ENCODE measurements at regions not wholly inside any gene's neighbourhood (a gene's known extent, or its start where the extent isn't known, plus 50 kb on each side); places are given as distances from the start of the nearest gene placed in this dataset.

GRCh38 chr4:62881901-62882300 is 1527.3 kb downstream of the TECRL start:
- in situ Hi-C loops (cut with HindIII; ENCODE audit: low sequenced_read_pairs) = no loop called here
- TF ChIP-seq CTCF (IDR thresholded peaks at IDR 0.05; ENCODE audit: low read depth, low read length, missing control alignments) = no peak
- DNase-seq (ENCODE audit: low read depth) = no peak
- no peak overlapping the region for H3K4me3 ChIP-seq (ENCODE audit: low read depth, low read length)

GRCh38 chr4:62881210-62881609 is 1528.0 kb downstream of the TECRL start:
- no peak for TF ChIP-seq CTCF (IDR thresholded peaks at IDR 0.05; ENCODE audit: low read depth, low read length, missing control alignments)
- in situ Hi-C loops (cut with HindIII; ENCODE audit: low sequenced_read_pairs) = no loop called here
- DNase-seq (ENCODE audit: low read depth) = no peak
- H3K4me3 ChIP-seq (ENCODE audit: low read depth, low read length) = no peak overlapping the region

- no peak for DNase-seq (ENCODE audit: low read depth)
- in situ Hi-C loops (cut with HindIII; ENCODE audit: low sequenced_read_pairs) = no loop called here
- no peak for TF ChIP-seq CTCF (IDR thresholded peaks at IDR 0.05; ENCODE audit: low read depth, low read length, missing control alignments)
- H3K4me3 ChIP-seq (ENCODE audit: low read depth, low read length) = no peak overlapping the region
These were observed 1536.4 kb downstream of the TECRL start for GRCh38 chr4:62872856-62873255.

DNA sequence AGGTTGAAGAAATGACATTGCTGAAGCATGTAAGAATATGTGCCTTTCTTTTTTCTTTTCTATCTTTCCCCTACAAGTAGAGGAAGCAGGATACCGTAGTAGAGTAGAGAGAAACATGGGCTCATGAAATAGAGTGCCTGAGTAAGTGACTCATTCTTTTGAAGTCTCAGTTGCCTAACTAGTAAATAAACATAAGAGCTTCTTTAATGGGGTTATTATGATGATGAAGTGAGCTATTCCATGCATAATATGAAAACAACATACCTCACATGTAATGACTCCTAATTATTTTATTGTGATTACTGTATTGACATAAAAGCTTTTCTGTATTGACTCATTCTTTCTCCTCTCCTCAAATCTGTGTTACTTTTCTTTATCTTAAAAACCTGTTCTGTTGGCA is 1538.2 kb downstream of the TECRL start:
- no peak for TF ChIP-seq CTCF (IDR thresholded peaks at IDR 0.05; ENCODE audit: low read depth, low read length, missing control alignments)
- DNase-seq (ENCODE audit: low read depth) = no peak
- no peak overlapping the region for H3K4me3 ChIP-seq (ENCODE audit: low read depth, low read length)

DNA sequence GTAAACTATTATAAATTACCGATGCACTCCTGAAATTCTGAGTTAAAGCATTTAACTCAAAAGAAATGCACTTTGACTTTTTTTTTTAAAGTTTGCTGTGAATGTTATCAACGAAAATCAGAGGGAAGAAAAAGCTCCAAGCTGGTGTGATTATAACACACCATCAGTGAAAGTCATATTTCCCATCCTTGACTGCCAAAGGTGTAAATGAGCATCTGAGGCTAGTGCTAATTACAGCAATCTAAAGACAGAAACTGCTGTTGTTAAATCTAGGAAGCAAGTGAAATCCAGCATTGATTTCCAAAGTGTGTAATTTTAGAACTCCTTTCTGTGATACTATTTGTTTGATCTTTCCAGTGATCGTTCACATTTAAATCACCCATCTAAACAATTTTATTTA is 1538.8 kb downstream of the TECRL start:
- TF ChIP-seq CTCF (IDR thresholded peaks at IDR 0.05; ENCODE audit: low read depth, low read length, missing control alignments) = no peak
- in situ Hi-C loops (cut with HindIII; ENCODE audit: low sequenced_read_pairs) = no loop called here
- no peak overlapping the region for H3K4me3 ChIP-seq (ENCODE audit: low read depth, low read length)
- no peak for DNase-seq (ENCODE audit: low read depth)

More for the DNA sequence above, 1538.2 kb downstream of the TECRL start:
- in situ Hi-C loops (cut with HindIII; ENCODE audit: low sequenced_read_pairs) = no loop called here

DNA sequence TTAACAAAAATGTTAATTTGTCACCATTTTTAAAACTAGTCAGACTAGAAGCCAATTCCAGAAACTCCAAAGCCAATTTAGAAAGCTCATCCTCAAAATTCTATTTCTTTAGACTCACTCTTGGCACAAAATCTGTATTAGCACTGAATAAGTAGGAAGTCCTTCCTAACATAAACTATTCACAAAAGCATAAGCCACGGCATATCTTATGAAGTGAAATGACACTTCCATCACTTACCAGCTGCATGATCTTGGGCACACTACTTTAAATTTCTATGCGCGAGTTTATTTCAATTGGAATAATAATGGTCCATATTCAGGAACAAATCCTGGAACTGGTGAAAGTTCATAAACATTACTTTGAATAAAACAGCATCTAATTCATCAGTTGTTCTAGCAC is 1544.0 kb downstream of the TECRL start:
- in situ Hi-C loops (cut with HindIII; ENCODE audit: low sequenced_read_pairs) = no loop called here
- H3K4me3 ChIP-seq (ENCODE audit: low read depth, low read length) = no peak overlapping the region
- TF ChIP-seq CTCF (IDR thresholded peaks at IDR 0.05; ENCODE audit: low read depth, low read length, missing control alignments) = no peak
- no peak for DNase-seq (ENCODE audit: low read depth)

DNA sequence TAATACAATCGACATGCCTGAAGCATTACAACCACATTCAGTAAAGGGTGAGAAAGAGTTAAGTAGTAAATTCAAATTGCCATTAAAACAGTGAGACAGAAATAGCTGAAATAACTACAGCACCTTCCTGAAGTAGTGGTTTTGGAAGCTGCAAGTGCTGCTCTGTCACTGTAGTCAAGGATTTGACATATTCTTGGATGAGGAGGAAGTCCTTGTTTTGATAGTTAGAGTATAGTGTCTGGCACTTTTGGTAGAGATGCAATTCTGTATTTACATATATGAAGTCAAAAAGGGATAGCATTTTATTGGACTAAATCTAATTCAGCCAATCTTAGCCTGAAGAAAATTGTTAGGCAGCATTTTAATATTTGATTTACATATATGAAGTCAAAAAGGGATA is 1559.6 kb downstream of the TECRL start:
- DNase-seq (ENCODE audit: low read depth) = no peak
- TF ChIP-seq CTCF (IDR thresholded peaks at IDR 0.05; ENCODE audit: low read depth, low read length, missing control alignments) = no peak
- in situ Hi-C loops (cut with HindIII; ENCODE audit: low sequenced_read_pairs) = no loop called here
- no peak overlapping the region for H3K4me3 ChIP-seq (ENCODE audit: low read depth, low read length)
